ENCODE measurements at regions not wholly inside any gene's neighbourhood (a gene's known extent, or its start where the extent isn't known, plus 50 kb on each side); places are given as distances from the start of the nearest gene placed in this dataset.
"Not testable (repeated sequence)": the region's sequence is repeated elsewhere in the genome, so short reads cannot be mapped to it uniquely, and the experiment has no call there.

- TF ChIP-seq EZH2 (IDR thresholded peaks at IDR 0.05; ENCODE audit: borderline replicate concordance, control insufficient read depth, low read depth, low read length); CTCF (IDR thresholded peaks at IDR 0.05 in 2 of 3, conservative IDR thresholded peaks at IDR 0.05 in 1 of 3; ENCODE audit: control insufficient read depth in 2 of 3, extremely low read depth in 1 of 3, insufficient read depth in 1 of 3, low read depth in 3 of 3, low read length in 3 of 3); ZNF274 (IDR thresholded peaks at IDR 0.05; ENCODE audit: insufficient read depth, insufficient read length); KDM1A (IDR thresholded peaks at IDR 0.05; ENCODE audit: borderline replicate concordance); ZNF207 (IDR thresholded peaks at IDR 0.05; ENCODE audit: borderline replicate concordance); TBL1XR1 (IDR thresholded peaks at IDR 0.05; ENCODE audit: low read depth, low read length); NBN (IDR thresholded peaks at IDR 0.05); BHLHE40 (IDR thresholded peaks at IDR 0.05; ENCODE audit: borderline replicate concordance in 1 of 2, low read depth in 2 of 2, low read length in 1 of 2): not testable (repeated sequence)
These were observed 1520.7 kb downstream of the SUCLG1 start for GRCh38 chr2:82938321-82938845.
